HK-2 (cell line): ENCODE measurements at regions not wholly inside any gene's neighbourhood (a gene's known extent, or its start where the extent isn't known, plus 50 kb on each side); places are given as distances from the start of the nearest gene placed in this dataset.

Experiments used
- DNase-seq: peaks from one replicate; pipeline ENCODE4 v3.0.0-alpha.2; 2018; ENCODE audit not compliant: unreplicated experiment

DNA sequence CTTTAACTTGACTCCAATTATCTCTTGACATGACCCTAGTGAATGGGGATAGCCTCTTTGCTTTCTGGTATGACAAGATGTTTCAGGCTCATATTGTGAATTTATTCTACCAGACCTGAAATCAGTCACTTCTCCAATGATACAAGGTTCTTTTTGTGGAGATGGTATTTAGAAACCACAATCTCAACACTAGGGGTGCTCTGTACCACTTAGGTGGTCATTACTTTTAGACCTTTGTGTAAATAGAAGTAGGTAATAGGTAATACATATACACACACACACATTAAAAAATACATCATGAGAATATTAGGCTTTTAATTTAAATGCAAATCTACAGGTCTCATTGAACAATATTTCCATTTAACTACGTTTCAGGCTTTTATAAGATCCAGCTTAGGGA, 199.0 kb upstream of the RHOBTB1 start:
- DNase-seq, result no peak

DNA sequence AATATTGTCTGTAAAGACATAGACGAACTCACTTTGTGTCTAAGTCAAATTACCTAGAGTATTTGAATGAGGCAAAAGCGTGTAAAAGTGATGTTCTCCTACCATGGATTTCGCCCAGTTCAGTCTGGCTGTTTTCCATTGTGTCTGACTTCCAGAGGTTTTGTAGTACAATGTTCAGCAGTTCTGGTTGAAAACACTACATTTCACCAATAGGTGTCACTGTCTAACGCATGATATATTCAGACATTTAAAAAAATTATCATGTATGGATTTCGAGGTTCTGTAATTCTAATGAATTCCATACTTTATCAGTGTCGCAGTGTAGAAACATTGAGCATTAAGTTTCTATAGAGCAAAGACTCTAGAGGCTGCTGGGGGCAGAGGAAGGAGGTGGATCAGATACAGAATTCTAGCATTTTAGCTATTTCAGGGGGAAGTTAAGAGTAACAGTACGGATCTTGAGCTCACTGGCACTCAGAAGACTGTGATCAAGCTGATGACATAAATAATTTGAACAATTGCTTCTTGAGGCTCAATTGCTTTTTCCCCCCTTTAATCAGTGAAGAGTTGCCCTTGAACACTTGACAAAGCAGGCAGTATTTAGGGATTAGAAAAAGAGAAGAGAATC, 196.9 kb upstream of the RHOBTB1 start:
- no peak for DNase-seq

DNA sequence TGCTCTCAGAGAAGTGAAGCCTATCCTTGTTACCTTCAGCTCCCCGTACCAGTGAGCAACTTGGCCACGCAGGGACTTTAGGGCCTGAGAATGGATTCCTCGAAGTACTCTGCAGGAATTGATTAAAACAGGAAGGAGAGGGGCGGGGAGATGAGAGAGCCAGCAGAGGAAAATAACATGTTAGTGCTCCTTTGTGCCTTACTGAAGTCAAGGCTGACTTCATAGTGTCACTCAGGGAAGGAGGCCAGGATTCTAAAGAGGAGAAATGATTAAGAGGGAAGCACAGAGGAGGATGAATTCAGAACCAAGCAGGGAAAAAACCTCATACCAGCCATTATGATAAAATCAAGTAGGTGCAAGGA, 195.6 kb upstream of the RHOBTB1 start:
- DNase-seq, result no peak

DNA sequence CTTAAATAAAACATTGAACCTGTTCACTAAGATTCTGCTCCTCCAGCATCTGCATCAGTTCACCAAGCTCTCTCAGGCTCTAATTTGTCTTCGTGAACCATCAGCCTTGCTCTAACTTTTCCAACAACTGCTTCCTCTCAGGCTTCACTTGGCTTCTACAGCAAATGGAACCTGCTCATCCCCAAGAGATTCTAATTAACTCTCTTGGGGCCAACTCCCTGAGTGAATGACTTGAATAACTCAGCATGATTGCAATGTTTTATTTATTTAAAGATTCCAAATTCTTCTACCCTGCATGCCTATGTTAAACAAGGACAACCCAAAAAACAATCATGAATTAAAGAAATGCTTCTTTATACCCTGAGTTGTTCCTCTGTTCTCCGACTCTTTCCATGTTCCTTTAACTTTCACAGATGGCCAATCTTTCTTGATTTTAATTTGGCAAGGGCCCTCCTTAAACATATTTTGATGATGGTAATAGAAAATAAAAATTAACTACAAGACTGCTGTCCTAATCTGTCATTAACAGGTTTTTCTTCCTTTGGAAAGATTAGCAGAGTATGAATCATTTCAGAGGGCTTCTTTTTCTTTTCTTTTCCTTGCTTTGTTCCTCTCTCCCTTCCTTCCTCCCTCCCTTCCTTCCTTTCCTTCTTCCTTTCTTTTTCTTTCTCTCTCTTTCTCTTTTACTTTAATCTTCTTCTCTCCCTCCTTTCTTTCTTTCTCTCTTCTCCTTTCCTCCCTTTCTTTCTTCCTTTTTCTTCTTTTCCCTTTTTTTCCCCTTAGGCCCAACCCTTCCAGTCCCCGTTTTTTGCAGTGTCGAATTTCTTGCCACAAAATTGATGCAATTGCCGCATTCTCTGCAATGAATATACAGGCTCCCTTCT, 195.0 kb upstream of the RHOBTB1 start:
- DNase-seq, result no peak

DNA sequence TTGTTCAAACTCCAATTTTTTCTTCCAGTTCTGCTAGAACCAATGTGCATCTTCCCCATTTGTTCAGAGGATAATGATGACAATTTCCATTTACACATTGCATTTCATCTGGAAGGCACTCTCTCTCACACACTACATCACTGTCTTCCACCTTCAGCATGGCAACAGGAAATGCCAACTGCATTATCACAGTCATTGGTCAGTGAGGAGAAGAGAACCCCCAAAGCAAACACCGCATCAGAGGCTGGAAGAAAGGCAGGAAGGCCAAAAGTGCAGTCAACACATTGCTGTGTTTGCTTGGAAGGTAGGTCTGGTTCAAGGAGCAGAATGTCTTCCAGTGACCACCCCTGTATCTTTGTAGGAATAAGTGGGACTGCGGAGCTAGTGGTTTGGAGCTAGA, 192.2 kb upstream of the RHOBTB1 start:
- peak; percentile 2 for DNase-seq

DNA sequence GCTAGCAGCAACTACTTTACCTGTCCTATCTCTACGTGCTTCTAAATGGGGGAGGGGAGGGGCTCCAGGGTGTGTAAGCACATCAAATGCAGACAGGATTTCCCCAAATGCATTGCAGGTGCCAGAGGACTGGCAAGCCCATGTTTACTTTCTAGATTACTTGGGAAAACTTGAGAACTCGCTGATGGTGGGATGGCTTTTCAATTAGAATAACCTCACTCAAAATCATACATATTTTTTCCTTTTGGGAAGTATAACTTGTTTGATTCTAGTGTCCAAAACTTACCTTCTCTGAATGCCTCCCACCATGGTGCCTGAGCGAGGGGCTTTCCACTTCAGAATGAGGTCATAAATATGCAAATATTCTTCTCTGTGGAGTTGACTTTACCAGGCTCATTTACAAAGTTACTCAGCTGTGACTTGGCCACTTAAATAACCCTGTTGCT, 191.3 kb upstream of the RHOBTB1 start:
- DNase-seq, result no peak

DNA sequence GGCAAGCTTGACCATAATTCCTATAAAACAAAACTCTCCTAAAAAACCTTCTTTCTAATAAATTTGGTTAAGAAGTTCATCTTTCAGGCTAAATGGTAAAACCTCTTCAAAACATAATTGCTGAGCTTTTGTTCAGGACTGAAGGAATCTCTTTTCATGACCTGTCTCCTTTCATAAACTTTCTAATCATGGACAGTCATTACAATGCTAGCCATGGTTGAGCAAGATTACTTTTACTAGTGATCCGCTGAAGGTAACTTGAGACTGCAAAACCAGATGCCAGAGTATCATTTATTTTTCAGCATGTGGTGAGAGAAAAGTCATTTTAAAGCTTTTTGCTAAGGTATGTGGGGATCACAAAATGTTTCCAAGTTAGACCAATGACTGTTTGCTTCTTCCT, 186.4 kb upstream of the RHOBTB1 start:
- no peak for DNase-seq

DNA sequence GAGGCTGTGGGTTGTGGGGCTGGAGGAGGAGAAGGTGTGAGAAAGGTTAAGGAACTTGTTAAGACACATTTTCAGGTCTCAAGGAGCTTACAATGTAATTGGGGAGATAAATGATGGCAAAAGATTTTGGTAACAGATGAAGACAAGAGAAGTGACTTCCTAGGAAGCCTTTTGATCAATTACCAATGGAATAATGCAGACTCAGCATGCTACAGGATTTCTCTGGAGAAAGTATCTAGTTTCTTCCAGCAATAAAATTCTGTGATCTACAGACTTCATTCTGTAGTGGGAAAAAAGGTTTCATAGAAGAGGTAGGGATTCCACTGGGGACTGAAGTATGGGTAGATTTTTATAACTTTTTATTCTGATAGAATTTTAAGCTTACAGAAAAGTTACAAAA, 184.2 kb upstream of the RHOBTB1 start:
- DNase-seq, result no peak

DNA sequence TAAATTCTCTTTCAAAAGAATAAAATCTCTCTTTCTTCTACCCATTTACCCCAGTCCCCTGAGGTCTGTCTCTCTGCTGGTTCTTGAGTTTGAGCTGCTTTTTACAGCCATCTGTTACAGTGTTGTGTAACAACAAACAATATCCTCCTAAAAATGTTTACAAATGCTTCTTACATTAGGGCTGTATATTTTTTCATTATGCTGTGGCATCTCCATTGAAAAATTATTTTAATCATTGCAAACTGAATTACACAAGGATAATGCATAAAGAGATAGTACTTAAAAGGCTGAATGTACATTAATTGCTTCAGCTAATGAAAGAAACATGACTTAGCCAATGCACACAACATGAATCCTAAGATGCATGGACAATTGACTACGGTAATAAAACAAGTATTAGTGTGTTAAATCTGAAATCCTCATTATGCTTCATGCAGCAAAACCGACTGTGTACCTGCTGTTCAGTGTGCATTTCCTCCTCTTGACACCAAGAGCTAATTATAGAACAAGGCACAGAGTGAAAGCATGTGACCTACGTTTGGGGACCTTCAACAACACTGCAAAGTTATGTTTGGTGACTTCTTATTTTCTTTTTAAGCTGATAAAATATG, 181.7 kb upstream of the RHOBTB1 start:
- no peak for DNase-seq

DNA sequence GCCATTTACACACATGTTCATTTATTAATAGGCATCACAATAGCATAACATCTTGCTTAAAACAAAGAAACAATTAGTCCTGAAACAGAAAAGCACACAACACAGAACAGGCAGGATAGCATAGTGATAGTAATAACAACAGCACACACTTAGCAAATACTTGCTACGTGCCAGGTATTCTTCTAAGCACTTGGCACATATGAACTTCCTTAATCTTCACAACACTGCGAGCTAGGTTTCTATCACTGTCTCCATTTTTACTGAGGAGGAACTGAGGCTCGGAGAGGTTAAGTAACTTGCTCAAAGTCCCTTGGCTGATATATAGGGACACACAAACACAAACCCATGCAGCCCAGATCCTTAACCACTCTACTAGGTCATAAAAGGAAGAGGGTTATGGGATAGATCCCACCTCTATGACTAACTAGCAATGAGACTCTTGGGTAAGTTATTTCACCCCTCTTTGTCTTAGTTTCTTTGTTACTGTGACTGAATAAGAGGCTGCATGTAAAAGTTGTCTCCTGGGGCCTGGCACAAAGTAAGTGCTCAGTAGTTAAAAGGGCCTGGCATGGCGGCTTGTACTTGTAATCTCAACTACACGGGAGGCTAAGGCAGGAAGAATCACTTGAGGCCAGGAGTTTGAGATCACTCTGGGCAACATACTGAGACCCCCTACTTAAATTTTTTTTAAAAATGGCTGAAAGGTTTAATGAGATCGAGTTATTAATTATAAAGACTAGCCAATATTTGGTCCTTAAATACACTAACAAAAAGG, 181.0 kb upstream of the RHOBTB1 start:
- DNase-seq, result no peak

DNA sequence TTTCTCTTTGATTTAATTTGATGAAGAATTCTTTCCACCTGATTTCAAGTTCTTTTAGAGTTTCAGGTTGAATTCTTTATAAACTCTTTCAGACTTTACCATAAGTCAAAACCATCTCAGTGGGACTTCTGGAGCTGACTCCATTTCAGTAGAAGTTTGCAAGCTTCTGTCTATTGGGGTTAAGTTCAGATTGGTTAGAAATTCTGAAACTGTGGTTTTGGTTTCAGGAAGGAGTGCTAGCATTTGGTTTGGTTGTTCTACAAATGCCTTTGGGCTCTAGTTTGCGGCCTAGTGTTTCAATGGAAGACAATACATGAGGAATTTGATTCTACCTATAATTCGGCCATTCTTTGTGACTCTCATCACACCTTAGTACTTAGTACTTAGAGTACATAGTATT, 176.8 kb upstream of the RHOBTB1 start:
- DNase-seq, result no peak

DNA sequence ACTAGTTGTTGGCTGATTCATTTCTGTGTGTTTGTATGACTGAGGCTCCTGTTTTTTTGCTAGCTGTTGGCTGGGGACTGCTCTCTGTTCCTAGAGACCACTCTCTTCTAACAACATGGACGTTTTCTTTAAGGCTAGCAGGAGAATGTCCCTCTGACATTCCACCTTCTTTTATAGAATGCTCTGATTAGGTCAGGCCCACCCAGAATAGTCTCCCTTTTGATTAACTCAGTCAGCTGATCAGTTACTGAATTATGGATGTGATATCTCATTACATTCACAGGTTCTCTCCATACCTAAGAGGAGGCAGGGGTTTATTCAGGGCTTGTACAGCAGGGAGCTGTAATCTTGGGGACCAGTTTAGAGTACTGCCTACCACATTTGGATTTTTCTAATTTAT, 175.6 kb upstream of the RHOBTB1 start:
- DNase-seq, result no peak

DNA sequence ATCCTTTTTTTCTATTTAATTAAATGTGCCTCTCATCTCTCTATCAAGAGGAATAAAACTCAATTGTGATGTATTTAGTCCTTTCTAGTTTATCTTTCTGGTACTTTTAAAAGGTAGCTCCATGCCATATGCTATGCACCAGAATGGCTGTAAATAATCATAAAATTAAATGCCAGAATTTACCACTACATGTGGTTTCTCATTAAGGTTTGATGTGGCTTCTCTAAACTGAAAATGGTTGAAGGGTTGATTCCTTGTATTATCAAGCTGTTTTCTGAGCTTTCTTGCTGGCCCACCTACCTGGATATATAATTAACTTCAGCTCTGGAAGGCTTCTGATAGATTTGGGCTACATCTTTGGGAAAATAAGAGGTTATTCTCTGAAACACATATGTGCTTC, 171.9 kb upstream of the RHOBTB1 start:
- no peak for DNase-seq

DNA sequence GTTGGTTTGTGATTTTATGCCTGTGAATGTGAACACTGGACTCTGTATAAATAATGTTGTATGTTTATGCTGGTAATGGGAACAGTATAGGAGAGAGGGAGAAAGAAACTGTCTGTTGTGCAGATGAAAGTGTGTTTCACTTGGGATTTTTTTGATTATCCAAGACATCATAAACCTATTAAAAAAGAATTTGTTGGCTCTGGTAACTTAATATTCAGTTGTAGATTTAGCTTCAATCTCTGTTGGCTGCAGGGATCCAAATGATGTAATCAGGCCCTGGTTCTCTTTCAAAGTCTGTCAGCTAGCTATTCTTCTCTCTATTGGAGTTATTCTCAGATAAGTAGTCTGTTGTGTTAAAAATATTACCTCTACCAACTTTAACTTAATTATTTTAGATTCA, 168.8 kb upstream of the RHOBTB1 start:
- DNase-seq, result no peak

DNA sequence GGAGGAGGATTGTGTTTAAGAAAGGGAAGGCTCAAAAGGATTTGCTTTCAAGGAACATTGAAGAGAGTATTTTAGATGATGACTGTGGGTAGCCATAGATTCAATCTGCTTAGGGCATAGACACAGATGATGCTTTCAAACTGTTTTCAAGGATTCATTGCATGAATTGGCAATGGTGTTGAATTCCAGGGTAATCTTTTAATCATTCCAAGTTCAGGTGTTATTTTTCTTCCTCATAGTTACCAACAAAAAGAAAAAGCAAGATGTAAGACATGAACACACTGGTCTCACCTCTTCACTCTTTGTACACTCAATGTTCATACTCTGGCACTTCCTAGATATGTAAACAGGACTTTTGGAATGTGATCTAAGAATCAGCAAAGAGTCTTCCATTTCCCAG, 167.0 kb upstream of the RHOBTB1 start:
- DNase-seq, result no peak

DNA sequence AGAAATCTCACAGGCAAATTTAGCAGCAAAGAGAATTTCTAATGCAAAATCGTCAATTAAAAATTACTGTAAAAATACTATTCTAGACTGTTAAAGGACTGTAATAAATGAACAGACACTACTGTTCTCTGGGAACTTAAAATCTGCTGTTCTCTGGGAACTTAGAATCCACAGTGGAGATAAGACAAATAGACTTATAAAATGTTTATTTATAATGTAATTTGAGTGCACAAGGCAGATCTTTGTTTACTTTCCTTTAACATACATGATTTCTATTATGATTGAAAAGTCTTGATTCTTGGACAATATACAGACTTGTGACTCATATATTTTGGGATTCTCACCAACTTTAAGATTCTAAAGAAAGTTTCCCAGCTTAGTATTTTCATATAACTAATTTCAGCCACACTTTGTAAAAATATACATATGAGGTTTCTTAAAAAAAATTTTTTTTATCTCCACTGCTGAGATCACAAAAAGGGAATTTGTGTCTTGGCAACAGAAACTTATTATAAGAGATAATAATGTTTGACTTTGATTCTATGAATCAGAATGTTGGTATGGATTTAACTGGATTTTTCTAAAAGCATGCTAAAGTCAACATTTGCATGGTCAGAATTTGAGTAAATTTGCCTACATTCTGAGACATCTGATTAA, 166.3 kb upstream of the RHOBTB1 start:
- no peak for DNase-seq

DNA sequence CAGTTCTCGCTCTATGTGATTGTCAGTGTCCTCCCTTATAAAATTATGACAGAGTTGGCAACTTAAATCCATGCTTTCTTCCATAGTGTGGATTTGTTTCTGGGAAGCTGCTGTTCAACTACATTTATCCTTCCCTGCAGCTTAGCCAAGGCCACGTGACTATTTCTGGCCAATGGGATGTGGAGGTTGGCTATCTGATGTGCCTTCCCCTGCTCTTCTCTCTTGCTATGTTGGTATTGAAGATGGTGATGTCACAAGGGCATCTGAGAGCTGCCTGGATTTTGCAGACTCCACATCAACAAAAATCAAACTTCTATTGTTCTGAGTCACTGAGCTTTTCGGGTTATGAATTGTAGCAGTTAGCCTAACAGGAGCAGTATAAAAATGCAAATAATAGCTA, 164.9 kb upstream of the RHOBTB1 start:
- no peak for DNase-seq

DNA sequence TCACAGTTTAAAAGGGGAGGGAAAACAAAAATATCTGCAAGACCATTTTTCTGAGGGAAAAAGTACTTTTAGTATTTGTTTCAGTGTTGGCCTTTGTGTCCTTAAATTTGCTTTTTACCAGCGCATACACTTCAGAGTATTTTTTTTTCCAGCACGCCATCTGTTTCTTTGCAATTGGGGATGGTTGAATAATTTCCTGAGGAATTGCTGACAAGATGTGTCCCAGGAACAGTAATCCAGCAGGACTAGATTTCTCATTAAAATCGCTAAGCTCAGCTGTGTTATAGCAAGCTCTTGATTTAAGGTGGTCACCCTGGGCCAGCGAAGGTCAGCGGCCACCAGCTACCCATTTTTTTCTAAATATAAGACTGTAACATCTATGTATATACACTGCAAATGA, 156.9 kb upstream of the RHOBTB1 start:
- DNase-seq, result no peak

DNA sequence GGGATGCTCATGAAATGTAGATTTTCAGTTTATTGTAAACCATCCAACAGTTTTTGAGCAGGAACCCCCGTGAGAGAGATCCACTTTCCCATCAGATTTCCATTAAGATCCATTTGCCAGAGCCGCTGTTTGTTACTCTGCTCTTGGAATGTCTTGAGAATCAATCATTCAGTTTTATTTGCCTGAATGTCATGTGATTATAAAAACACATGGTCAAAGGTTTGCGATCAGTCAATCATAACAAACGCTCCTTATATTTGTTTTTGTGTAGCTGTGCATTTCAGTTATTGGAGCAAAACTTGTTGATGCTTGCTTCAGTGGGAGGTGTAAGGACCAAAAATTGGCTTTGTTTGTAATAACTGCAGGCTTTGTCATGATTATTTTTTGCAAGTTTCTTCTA, 155.8 kb upstream of the RHOBTB1 start:
- no peak for DNase-seq

DNA sequence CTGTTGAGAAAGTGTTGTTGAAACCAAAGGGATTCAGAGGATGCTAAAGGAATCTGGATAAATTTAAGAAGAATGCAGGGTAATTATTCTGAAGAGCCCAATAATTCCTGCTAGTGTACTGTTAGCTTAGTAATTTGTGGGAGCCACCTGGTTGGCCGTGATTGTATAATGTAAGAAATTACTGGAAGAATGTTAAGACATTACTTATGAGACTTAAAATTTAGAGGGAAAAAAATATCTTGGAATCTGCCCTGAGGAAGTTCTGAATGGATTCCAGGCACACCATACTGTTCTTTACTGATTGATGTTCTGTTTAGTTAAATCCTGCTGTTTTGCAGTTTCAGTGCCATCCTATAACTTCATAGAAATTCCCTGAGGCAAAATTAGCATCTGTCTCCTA, 155.0 kb upstream of the RHOBTB1 start:
- DNase-seq, result no peak

DNA sequence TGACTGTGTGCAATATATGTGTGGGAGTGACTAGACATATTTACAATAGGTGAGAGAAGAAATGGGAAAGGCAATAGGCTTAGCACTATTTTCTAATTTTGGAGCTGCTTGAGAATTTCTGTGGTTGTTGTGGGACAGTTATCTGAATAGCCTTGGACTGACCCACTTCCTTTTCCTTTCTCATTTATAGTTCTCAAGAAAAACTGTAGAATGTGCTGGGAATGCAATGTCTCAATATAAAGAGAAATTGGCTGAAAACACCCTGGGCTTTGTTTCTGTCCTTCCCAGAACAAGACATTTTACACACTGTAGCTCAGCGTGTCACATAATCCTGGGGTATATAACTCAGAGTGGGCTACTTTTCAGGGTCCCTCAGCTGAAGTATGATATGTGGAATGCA, 153.0 kb upstream of the RHOBTB1 start:
- no peak for DNase-seq

DNA sequence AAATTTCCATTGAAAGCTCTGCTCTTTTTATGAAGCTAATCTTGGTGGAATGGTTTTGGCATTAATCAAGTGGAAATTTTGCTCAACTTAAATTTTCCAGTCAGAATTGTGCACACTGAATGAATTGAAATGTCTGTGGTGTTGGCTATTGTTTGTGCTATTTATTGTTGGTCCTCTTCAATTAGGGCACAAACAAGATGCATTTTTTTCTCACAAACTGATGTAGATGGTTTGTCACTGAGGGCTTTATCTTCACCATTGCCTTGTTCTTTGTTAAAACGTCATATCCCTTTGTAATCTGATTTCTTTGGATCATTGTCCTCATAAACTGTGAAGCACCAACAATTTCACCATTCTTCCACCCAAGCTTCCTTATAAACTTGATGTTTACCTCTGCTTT, 152.1 kb upstream of the RHOBTB1 start:
- DNase-seq, result no peak
